Cardiac fibroblast (primary cell): ENCODE measurements at regions not wholly inside any gene's neighbourhood (a gene's known extent, or its start where the extent isn't known, plus 50 kb on each side); places are given as distances from the start of the nearest gene placed in this dataset.

Experiments
- DNase-seq, 2 donors: peaks; one replicate each; pipeline versions ENCODE4 v3.0.0 to v3.0.0-alpha.2; 2010; ENCODE audit warnings: low read depth in 2 of 2
- H3K4me3 ChIP-seq, 2 donors: replicated peaks in 1 of 2; 1 replicate in 1 of 2; 2 replicates in 1 of 2; pipeline ENCODE4 v1.5.1; 2011; ENCODE audit warnings: low read depth in 2 of 2, low read length in 2 of 2, mild to moderate bottlenecking in 2 of 2, moderate library complexity in 1 of 2
- TF ChIP-seq, protein P1 (sequence below): IDR thresholded peaks from one replicate; pipeline ENCODE4 v1.5.1; 2011; ENCODE audit warnings: low read depth, mild to moderate bottlenecking, low read length, inconsistent platforms

DNA sequence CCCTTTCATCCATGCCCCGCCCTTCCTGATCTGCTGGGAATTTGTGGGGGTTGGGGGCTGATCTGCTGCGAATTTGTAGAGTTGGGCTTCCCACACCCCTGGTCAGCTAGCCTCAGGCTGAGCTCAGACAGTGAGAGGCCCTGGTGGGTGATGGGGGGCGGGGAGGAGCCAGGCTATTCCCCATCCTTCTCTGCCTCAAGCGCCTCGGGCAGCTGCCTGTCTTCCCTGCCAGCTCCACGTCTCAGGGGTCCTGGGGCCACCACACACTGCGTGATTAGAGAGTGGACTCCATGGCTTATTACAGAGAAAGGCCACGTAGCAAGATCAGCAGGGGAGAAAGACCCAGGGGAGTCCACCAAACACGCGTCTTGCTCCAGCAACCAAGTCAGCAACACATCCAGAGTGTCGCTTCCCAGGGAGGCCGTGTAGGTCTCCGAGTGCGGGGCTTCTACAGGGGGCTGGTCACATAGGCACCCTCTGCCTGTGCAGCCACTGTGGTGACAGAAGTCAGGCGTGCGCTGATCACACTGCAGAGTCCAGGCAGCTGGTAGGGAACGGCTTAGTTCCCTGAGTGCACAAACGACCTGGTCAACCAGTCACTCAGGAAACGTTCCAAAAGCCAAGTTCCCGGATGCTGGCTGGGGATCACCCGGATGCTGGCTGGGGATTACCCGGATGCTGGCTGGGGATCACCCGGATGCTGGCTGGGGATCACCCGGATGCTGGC, 254.4 kb upstream of the SFSWAP start:
- no peak overlapping the region for H3K4me3 ChIP-seq
- TF ChIP-seq, protein P1, sequence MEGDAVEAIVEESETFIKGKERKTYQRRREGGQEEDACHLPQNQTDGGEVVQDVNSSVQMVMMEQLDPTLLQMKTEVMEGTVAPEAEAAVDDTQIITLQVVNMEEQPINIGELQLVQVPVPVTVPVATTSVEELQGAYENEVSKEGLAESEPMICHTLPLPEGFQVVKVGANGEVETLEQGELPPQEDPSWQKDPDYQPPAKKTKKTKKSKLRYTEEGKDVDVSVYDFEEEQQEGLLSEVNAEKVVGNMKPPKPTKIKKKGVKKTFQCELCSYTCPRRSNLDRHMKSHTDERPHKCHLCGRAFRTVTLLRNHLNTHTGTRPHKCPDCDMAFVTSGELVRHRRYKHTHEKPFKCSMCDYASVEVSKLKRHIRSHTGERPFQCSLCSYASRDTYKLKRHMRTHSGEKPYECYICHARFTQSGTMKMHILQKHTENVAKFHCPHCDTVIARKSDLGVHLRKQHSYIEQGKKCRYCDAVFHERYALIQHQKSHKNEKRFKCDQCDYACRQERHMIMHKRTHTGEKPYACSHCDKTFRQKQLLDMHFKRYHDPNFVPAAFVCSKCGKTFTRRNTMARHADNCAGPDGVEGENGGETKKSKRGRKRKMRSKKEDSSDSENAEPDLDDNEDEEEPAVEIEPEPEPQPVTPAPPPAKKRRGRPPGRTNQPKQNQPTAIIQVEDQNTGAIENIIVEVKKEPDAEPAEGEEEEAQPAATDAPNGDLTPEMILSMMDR: no peak
- DNase-seq: no peak

DNA sequence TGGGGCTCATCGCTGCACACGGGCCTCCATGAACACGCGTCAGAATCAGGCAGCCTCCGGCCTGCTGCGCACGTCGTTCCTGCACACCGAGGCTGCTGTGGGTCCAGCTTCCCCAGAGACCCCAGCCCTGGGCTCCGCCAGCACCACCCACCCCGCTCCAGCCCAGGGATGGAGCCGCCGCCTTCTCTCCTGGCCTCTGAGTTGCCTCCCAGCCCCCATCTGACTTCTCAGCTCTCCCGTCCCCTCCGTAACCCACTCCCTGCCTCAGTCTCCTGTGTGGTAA, 253.9 kb upstream of the SFSWAP start:
- TF ChIP-seq, protein P1: no peak
- H3K4me3 ChIP-seq: no peak overlapping the region
- no peak for DNase-seq

DNA sequence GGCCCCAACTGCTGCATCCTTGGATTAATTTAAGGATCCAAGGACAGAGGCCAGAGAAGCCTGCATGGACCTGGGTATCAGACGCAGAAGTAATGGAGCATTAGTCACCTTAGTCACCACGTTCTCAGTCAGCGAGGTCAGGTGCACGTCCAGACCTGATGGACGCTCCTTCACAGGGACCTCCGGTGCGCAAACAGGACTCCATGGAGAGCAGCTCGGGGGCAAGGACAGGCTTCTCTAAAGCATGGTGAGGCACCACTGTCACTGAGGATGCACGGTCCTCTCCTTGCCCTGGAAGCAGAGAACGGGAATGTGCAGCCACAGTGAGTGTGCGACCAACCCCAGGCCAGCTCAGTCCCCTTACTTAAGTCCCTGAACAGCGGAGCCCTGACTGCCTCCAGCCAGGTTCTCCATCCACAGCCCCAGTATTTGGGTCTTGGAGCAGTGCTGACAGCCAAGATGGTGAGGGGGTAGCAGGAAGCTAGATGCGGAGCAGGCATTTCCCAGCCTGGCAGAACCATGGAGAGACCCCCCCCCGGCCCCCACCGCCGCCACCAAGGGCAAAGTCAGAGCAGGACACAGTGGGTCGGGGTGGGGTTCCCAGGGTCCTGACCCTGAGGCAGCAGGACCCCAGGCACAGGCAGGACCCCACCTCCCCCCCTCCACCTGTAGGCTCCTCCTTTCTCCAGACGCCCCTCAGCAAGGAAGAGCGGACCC, 253.4 kb upstream of the SFSWAP start:
- TF ChIP-seq, protein P1: no peak
- no peak for DNase-seq
- no peak overlapping the region for H3K4me3 ChIP-seq

DNA sequence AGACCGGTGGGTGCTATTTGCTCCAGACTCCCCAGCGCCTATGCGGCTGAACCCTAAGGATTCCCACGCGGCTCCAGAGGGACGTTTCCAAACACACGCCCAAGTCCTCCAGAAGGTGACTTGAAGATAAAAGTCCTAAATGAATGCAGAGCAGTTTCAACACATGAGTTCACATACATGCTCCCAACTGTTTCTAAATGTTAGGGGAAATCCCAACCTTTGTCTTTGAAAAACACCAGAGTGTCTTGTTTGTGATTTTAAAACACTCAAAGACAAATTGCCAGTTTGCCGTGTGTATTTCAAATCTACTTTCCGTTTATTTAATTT, 252.9 kb upstream of the SFSWAP start:
- TF ChIP-seq, protein P1: no peak
- H3K4me3 ChIP-seq: no peak overlapping the region
- no peak for DNase-seq

DNA sequence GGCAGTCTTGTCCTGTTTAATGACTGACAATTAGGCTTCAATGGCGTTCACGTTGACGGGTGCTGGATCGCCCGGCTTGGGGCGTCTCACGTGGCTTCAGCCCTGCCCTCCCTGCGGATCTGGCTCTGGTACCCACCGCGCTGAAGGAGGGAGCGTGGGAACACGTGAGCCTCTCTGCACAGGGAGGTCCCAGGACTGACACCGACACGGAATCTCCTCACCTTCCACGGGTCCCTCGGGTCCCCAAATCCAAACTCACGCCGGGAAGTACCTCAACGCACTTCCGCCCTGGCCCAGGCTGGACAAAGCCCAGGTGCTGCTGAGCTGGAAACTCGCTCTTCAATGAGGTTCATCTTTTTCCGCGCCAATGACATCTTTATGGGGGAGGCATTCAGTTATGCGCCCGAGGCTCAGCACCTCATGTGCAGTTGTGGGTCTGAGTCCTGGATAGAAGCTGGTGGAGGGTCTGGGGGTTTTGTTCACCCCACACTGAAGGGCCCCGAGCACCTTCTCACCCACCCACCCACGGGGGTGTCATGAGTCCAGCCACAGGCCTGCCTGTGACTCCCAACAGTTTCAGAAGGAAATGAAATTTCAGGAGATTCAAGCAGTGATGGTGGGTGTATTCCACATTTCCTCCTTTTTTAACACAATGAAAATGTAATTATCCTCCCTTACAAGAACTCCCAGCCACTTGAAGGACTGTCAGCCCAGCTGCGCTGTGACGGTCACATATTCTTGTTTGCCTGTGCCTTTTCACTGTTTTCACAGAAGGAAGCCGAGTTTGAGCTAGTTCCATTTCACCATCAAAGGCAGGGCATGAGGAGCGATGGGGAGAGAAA, 251.7 kb upstream of the SFSWAP start:
- no peak overlapping the region for H3K4me3 ChIP-seq
- TF ChIP-seq, protein P1: no peak
- DNase-seq: no peak

DNA sequence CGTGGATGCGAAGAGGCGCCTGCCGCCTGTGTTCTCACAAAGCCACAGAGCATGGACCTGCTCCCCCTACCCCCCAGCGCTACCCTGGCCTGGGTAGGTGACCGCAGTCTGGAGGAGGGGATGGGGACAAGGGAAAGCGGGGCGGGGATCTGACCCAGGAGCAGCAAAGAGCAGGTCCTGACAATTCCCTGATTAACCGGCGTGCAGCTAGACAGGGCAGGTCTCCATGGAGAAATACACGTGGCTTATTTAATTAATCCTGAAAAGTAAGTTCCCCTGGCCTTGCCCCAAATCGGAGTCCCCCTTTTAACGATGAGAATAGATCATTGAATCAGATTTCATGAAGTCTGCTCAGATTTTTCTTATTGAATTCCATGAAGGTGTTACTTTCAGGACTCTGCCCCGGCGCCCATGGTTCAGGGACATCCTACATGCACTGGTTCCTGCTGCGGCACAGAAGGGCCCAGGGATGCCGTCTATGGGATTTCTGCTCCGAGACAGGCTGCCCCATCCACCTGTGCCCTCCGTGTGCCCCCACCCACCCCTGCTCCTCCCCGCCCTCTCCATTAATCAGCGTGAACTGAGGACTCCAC, 251.0 kb upstream of the SFSWAP start:
- TF ChIP-seq, protein P1: no peak
- no peak for DNase-seq
- no peak overlapping the region for H3K4me3 ChIP-seq
